Neutrophil (primary cell): ENCODE measurements at regions not wholly inside any gene's neighbourhood (a gene's known extent, or its start where the extent isn't known, plus 50 kb on each side); places are given as distances from the start of the nearest gene placed in this dataset.

Experiments used
- H3K27ac ChIP-seq: fragments of 200-600 bp; sonication (generic); 2 replicates; pipeline ENCODE4 v1.5.1; 2016; ENCODE audit warnings: mild to moderate bottlenecking, moderate library complexity
- H3K27me3 ChIP-seq: fragments of 200-600 bp; sonication (generic); 2 replicates; pipeline ENCODE4 v1.6.0; 2016; ENCODE audit warnings: mild to moderate bottlenecking
- H3K36me3 ChIP-seq: fragments of 200-600 bp; sonication (generic); 2 replicates; pipeline ENCODE4 v1.5.1; 2017
- H3K4me1 ChIP-seq, 2 experiments: fragments of 200-600 bp in 1 of 2; sonication (generic) in 1 of 2; 1 replicate in 1 of 2; 2 replicates in 1 of 2; pipeline versions ENCODE4 v1.5.1 to v1.6.1; 2013 to 2016; ENCODE audit warnings: low read depth in 1 of 2, low read length in 1 of 2, mild to moderate bottlenecking in 1 of 2, moderate library complexity in 1 of 2; ENCODE audit not compliant: control insufficient read depth in 1 of 2, insufficient read depth in 1 of 2
- H3K4me3 ChIP-seq, 2 experiments: fragments of 200-600 bp in 1 of 2; sonication (generic) in 1 of 2; 1 replicate in 1 of 2; 2 replicates in 1 of 2; pipeline ENCODE4 v1.5.1; 2013 to 2016; ENCODE audit warnings: low read depth in 1 of 2, low read length in 1 of 2, mild to moderate bottlenecking in 1 of 2, moderate library complexity in 1 of 2
- H3K9me3 ChIP-seq: fragments of 200-600 bp; sonication (generic); 2 replicates; pipeline ENCODE4 v1.5.1; 2016
- CTCF ChIP-seq: fragments of 200-600 bp; sonication (generic); IDR thresholded peaks from 2 replicates; pipeline ENCODE4 v1.5.1; 2016; ENCODE audit warnings: antibody characterized with exemption

- TF ChIP-seq CTCF = no peak
Observed at GRCh38 chr1:172746091-172746949, 87.4 kb downstream of the FASLG start.

DNA sequence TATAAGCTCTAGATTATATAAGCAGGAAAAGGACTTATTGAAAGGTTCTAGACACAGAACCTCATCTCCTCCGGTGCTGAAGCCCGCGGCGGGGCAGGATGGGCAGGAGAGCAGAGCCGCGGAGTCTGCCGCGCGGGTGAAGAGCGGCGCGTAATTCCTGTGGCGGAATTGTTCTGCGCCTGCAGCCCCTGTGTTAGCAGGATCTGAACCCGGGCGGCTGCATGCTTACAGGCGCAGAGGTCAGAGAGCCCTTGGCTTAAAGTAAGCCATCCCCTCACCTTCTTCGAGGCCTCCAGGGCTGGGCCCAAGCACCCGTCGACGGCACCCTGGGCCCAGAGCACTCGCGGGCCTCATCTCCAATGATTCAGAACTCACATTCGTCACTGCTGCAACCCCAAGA, 89.3 kb downstream of the FASLG start:
- no peak overlapping the region for H3K27ac ChIP-seq
- H3K27me3 ChIP-seq = no peaks in the 10 kb centered on the region
- no peak for TF ChIP-seq CTCF
- H3K4me1 ChIP-seq = peaks cover 16 to 21% of the 10 kb centered on the region in 2 experiments
- no peaks in the 10 kb centered on the region for H3K9me3 ChIP-seq
- no peaks in the 10 kb centered on the region for H3K36me3 ChIP-seq
- no peak overlapping the region for H3K4me3 ChIP-seq

More at GRCh38 chr1:172746091-172746949, 87.4 kb downstream of the FASLG start:
- H3K4me1 ChIP-seq = peaks cover 16 to 21% of the 10 kb centered on the region in 2 experiments
- no peaks in the 10 kb centered on the region for H3K27me3 ChIP-seq
- H3K9me3 ChIP-seq = no peaks in the 10 kb centered on the region
- peak overlapping the region in 1 of 2 experiments; percentile 22 for H3K4me3 ChIP-seq
- H3K27ac ChIP-seq = peak overlapping the region; percentile 70
- H3K36me3 ChIP-seq = no peaks in the 10 kb centered on the region

- H3K27me3 ChIP-seq = no peaks in the 10 kb centered on the region
- no peaks in the 10 kb centered on the region for H3K9me3 ChIP-seq
- H3K36me3 ChIP-seq = no peaks in the 10 kb centered on the region
- H3K4me1 ChIP-seq = peaks cover 4 to 6% of the 10 kb centered on the region in 2 experiments
- TF ChIP-seq CTCF = no peak
- no peak overlapping the region for H3K4me3 ChIP-seq
- no peak overlapping the region for H3K27ac ChIP-seq
Observed at GRCh38 chr1:172751683-172752082, 92.8 kb downstream of the FASLG start.

- Histone ChIP-seq H3K4me3 (no peak overlapping the region), H3K36me3 (no peaks in the 10 kb centered on the region), H3K4me1 (no peaks in the 10 kb centered on the region), H3K9me3 (no peaks in the 10 kb centered on the region), H3K27ac (no peak overlapping the region), H3K27me3 (no peaks in the 10 kb centered on the region)
- TF ChIP-seq CTCF = no peak
Observed at GRCh38 chr1:172753964-172754363, 95.1 kb downstream of the FASLG start.

DNA sequence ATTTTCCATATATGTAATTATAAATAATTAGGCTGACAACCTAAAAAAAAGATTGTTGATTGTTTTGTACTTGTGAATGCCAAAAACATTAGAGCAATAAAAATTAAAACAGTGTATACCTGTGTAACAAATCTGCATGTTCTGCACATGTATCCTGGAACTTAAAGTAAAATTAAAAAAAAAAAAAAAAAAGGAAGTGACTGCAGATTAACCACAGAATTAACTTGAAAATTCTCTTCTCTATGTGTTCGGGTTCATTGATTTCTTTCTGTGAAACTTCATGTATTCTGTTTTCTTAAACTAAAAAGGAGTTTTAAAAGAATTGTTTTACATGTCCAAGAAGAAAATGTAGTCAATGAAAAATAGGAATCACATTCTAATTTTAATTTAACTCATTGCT, 95.7 kb downstream of the FASLG start:
- TF ChIP-seq CTCF = no peak
- Histone ChIP-seq H3K27me3 (no peaks in the 10 kb centered on the region), H3K27ac (no peak overlapping the region), H3K4me1 (no peaks in the 10 kb centered on the region), H3K9me3 (no peaks in the 10 kb centered on the region), H3K4me3 (no peak overlapping the region), H3K36me3 (no peaks in the 10 kb centered on the region)
